CD14-positive monocyte (primary cell): ENCODE measurements at regions not wholly inside any gene's neighbourhood (a gene's known extent, or its start where the extent isn't known, plus 50 kb on each side); places are given as distances from the start of the nearest gene placed in this dataset.

Experiments used
- DNase-seq, 3 donors: peaks; one replicate each; pipeline ENCODE4 v3.0.0-alpha.2; 2011 to 2022
- H2AFZ ChIP-seq: 2 replicates; pipeline ENCODE4 v1.6.0; 2012; ENCODE audit warnings: mild to moderate bottlenecking, low read depth, low read length, inconsistent platforms; ENCODE audit not compliant: insufficient read depth, poor library complexity, severe bottlenecking
- H3K27ac ChIP-seq, 2 donors: 1 replicate in 1 of 2; 2 replicates in 1 of 2; pipeline ENCODE4 v1.5.1; 2012 to 2013; ENCODE audit warnings: low read length in 2 of 2, control low read depth in 1 of 2, inconsistent platforms in 1 of 2, low read depth in 1 of 2, mild to moderate bottlenecking in 1 of 2
- H3K27me3 ChIP-seq, 2 donors: one replicate each; pipeline versions ENCODE4 v1.6.0 to v1.6.1; 2011 to 2013; ENCODE audit warnings: low read length in 2 of 2; ENCODE audit not compliant: control insufficient read depth in 2 of 2, insufficient read depth in 2 of 2
- H3K36me3 ChIP-seq, 2 donors: replicated peaks in 1 of 2; 1 replicate in 1 of 2; 2 replicates in 1 of 2; pipeline versions ENCODE4 v1.5.1 to v1.6.1; 2012 to 2013; ENCODE audit warnings: low read length in 2 of 2, control low read depth in 1 of 2, inconsistent platforms in 1 of 2, mild to moderate bottlenecking in 1 of 2; ENCODE audit not compliant: insufficient read depth in 2 of 2, control insufficient read depth in 1 of 2
- H3K4me1 ChIP-seq, 2 donors: 1 replicate in 1 of 2; 2 replicates in 1 of 2; pipeline versions ENCODE4 v1.5.1 to v1.6.1; 2012 to 2013; ENCODE audit warnings: low read length in 2 of 2, control low read depth in 1 of 2, inconsistent platforms in 1 of 2, mild to moderate bottlenecking in 1 of 2, moderate library complexity in 1 of 2; ENCODE audit not compliant: insufficient read depth in 2 of 2, control insufficient read depth in 1 of 2
- H3K4me2 ChIP-seq: replicated peaks from 2 replicates; pipeline ENCODE3; 2012; ENCODE audit warnings: low read length, moderate library complexity, mild to moderate bottlenecking; ENCODE audit not compliant: poor library complexity, severe bottlenecking; ENCODE audit errors: extremely low read depth
- H3K4me3 ChIP-seq, 3 experiments: fragments of 200-600 bp in 1 of 3; sonication (generic) in 1 of 3; replicated peaks in 1 of 3; 1 replicate in 2 of 3; 2 replicates in 1 of 3; pipeline ENCODE4 v1.5.1; 2011 to 2013; ENCODE audit warnings: low read length in 3 of 3, mild to moderate bottlenecking in 3 of 3, control low read depth in 2 of 3, low read depth in 2 of 3, inconsistent platforms in 1 of 3, moderate library complexity in 1 of 3
- H3K79me2 ChIP-seq: 2 replicates; pipeline ENCODE4 v1.6.0; 2012; ENCODE audit warnings: mild to moderate bottlenecking, control low read depth, inconsistent platforms, low read length, moderate library complexity; ENCODE audit not compliant: insufficient read depth
- H3K9ac ChIP-seq: 2 replicates; pipeline ENCODE4 v1.6.0; 2017; ENCODE audit warnings: low read length, mild to moderate bottlenecking; ENCODE audit not compliant: insufficient read depth, poor library complexity, severe bottlenecking
- H3K9me3 ChIP-seq, 2 donors: replicated peaks in 1 of 2; 1 replicate in 1 of 2; 2 replicates in 1 of 2; pipeline versions ENCODE4 v1.5.1 to v1.6.1; 2012 to 2013; ENCODE audit warnings: low read length in 2 of 2, control low read depth in 1 of 2; ENCODE audit not compliant: control insufficient read depth in 1 of 2, insufficient read depth in 1 of 2
- H4K20me1 ChIP-seq: 2 replicates; pipeline ENCODE4 v1.6.0; 2012; ENCODE audit warnings: mild to moderate bottlenecking, low read length, control low read depth, moderate library complexity; ENCODE audit not compliant: insufficient read depth
- H3K27ac Mint-ChIP-seq, 7 donors: one replicate each; pipeline ENCODE4 v1.8.0; 2020; ENCODE audit warnings: mild to moderate bottlenecking in 7 of 7, mixed read lengths in 7 of 7, moderate library complexity in 6 of 7, inconsistent platforms in 2 of 7
- H3K27me3 Mint-ChIP-seq, 3 donors: one replicate each; pipeline ENCODE4 v1.8.0; 2021 to 2022; ENCODE audit warnings: low read depth in 3 of 3, mild to moderate bottlenecking in 3 of 3, mixed read lengths in 3 of 3, moderate library complexity in 3 of 3, inconsistent platforms in 1 of 3
- H3K36me3 Mint-ChIP-seq, 2 donors: one replicate each; pipeline ENCODE4 v1.8.0; 2020; ENCODE audit warnings: mixed read lengths in 2 of 2, inconsistent platforms in 1 of 2, mild to moderate bottlenecking in 1 of 2
- H3K4me1 Mint-ChIP-seq: one replicate; pipeline ENCODE4 v1.8.0; 2020; ENCODE audit warnings: mild to moderate bottlenecking, mixed read lengths
- H3K4me3 Mint-ChIP-seq, 2 donors: one replicate each; pipeline ENCODE4 v1.8.0; 2020; ENCODE audit warnings: mild to moderate bottlenecking in 2 of 2, mixed read lengths in 2 of 2, moderate library complexity in 1 of 2
- H3K9me3 Mint-ChIP-seq, 7 donors: one replicate each; pipeline ENCODE4 v1.8.0; 2020 to 2022; ENCODE audit warnings: mixed read lengths in 7 of 7, mild to moderate bottlenecking in 6 of 7, moderate library complexity in 6 of 7, inconsistent platforms in 2 of 7
- CTCF ChIP-seq: fragments of 200-600 bp; IDR thresholded peaks from one replicate; pipeline ENCODE4 v1.8.0; 2022; ENCODE audit warnings: antibody characterized with exemption, mild to moderate bottlenecking
- WGBS: methylation state at CpG from one replicate; pipeline ENCODE4 v1.1.5; 2013; ENCODE audit warnings: missing lambda C conversion rate; ENCODE audit not compliant: insufficient coverage; 5-methylcytosine and 5-hydroxymethylcytosine counted together
- intact Hi-C, 2 donors: fragments of 100-400 bp; cut with micrococcal nuclease; formaldehyde crosslinking; loops; one replicate each; pipeline versions ENCODE4 v1.15.0 to v1.15.1; 2023

GRCh38 chr10:8334631-8335030, 280.1 kb downstream of the GATA3 start:
- intact Hi-C loops: no loop called here
- H4K20me1 ChIP-seq: no peaks in the 10 kb centered on the region
- Mint-ChIP-seq H3K9me3 (peaks cover 0 to 6% (median 0%) of the 10 kb centered on the region in 7 donors), H3K36me3 (no peaks in the 10 kb centered on the region), H3K4me3 (no peak overlapping the region), H3K27ac (no peak overlapping the region), H3K4me1 (peaks cover 12% of the 10 kb centered on the region), H3K27me3 (peaks cover 19 to 37% (median 21%) of the 10 kb centered on the region in 3 donors)
- no peak overlapping the region for H3K27ac ChIP-seq
- H3K4me1 ChIP-seq: peaks cover 3 to 6% of the 10 kb centered on the region in 2 donors
- no peak for TF ChIP-seq CTCF
- H3K9me3 ChIP-seq: no peaks in the 10 kb centered on the region
- WGBS: 100% methylated on average over 2 of the region's 7 CpGs
- no peak overlapping the region for H3K9ac ChIP-seq
- H3K4me3 ChIP-seq: no peak overlapping the region
- H3K36me3 ChIP-seq: no peaks in the 10 kb centered on the region
- H3K27me3 ChIP-seq: peaks cover 7 to 19% of the 10 kb centered on the region in 2 donors
- no peak overlapping the region for H2AFZ ChIP-seq
- no peak overlapping the region for H3K4me2 ChIP-seq
- no peaks in the 10 kb centered on the region for H3K79me2 ChIP-seq
- no peak for DNase-seq

DNA sequence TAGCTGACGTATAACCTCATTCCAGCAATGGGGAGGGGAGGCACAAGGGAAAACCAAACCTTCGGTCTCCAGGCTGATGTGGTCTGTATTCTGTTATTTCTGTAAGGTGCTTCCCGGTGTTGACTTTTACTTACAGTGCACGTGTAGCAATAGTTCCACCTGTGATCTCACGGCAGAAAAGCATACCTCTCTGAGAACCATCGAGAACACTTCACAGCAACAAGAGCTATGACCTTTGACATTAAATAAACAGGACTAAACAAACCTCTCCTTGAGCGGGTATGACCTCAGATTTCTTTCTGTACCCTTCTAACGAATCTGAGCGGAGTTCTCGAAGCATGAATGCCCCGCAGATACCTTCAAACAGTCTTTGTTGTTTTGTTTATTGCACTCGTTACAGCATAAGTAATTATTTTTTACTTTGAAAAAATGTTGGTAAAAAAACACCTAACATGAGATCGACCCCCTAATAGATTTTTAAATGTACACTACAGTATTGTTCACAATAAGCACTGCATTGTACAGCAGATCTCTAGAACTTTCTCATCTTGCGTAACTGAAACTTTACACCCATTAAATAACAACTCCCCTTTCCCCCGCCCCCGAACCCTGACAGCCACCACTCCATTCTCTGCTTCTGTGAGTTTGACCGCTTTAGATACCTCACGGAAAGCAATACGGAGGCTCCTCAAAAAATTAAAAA, 282.3 kb downstream of the GATA3 start:
- no peak overlapping the region for H3K4me3 ChIP-seq
- Mint-ChIP-seq H3K4me1 (peaks cover 12% of the 10 kb centered on the region), H3K9me3 (peaks cover 0 to 6% (median 2%) of the 10 kb centered on the region in 7 donors), H3K4me3 (no peak overlapping the region), H3K27ac (no peak overlapping the region), H3K36me3 (no peaks in the 10 kb centered on the region), H3K27me3 (peaks cover 14 to 22% (median 17%) of the 10 kb centered on the region in 3 donors)
- H3K4me1 ChIP-seq: peaks cover 3 to 6% of the 10 kb centered on the region in 2 donors
- no peaks in the 10 kb centered on the region for H4K20me1 ChIP-seq
- intact Hi-C loops: no loop called here
- H3K9ac ChIP-seq: no peak overlapping the region
- TF ChIP-seq CTCF: no peak
- 94% methylated on average over 11 of the region's 19 CpGs for WGBS
- peaks cover 7 to 16% of the 10 kb centered on the region in 2 donors for H3K27me3 ChIP-seq
- no peak for DNase-seq
- no peaks in the 10 kb centered on the region for H3K79me2 ChIP-seq
- H2AFZ ChIP-seq: no peak overlapping the region
- H3K9me3 ChIP-seq: no peaks in the 10 kb centered on the region
- no peaks in the 10 kb centered on the region for H3K36me3 ChIP-seq
- no peak overlapping the region for H3K4me2 ChIP-seq
- no peak overlapping the region for H3K27ac ChIP-seq
